SK-MEL-5 (cell line): ENCODE measurements at regions not wholly inside any gene's neighbourhood (a gene's known extent, or its start where the extent isn't known, plus 50 kb on each side); places are given as distances from the start of the nearest gene placed in this dataset.

Experiments used
- DNase-seq: peaks from one replicate; pipeline ENCODE4 v3.0.0-alpha.2; 2016; ENCODE audit warnings: low read depth, low spot score
- in situ Hi-C: cut with HindIII; loops from 2 replicates; pipeline ENCODE4 v1.10.0; 2016; ENCODE audit warnings: low sequenced_read_pairs, high pct_unique_total_duplicates, low pct_unique_long_range_greater_than_20kb

GRCh38 chr12:105769486-105769885 lies 369.3 kb downstream of the NUAK1 start:
- in situ Hi-C loops: no loop called here
- DNase-seq: peak; percentile 11

GRCh38 chr12:105773471-105773870 lies 365.3 kb downstream of the NUAK1 start:
- in situ Hi-C loops: no loop called here

GRCh38 chr12:105774037-105774436 lies 364.7 kb downstream of the NUAK1 start:
- in situ Hi-C loops: no loop called here
- no peak for DNase-seq

More at GRCh38 chr12:105773471-105773870, 365.3 kb downstream of the NUAK1 start:
- no peak for DNase-seq

GRCh38 chr12:105775343-105775742 lies 363.4 kb downstream of the NUAK1 start:
- in situ Hi-C loops: no loop called here

GRCh38 chr12:105783983-105784947 lies 354.5 kb downstream of the NUAK1 start:
- no peak for DNase-seq
- in situ Hi-C loops: no loop called here

More at GRCh38 chr12:105775343-105775742, 363.4 kb downstream of the NUAK1 start:
- DNase-seq: peak; percentile 32

- DNase-seq: peak; percentile 64
- in situ Hi-C loops: no loop called here
These were observed 345.3 kb downstream of the NUAK1 start for GRCh38 chr12:105793421-105793820.

- no peak for DNase-seq
- in situ Hi-C loops: no loop called here
These were observed 340.4 kb downstream of the NUAK1 start for GRCh38 chr12:105798256-105798845.

- DNase-seq: peak; percentile 11
- in situ Hi-C loops: no loop called here
These were observed 339.7 kb downstream of the NUAK1 start for GRCh38 chr12:105799103-105799502.

- DNase-seq: no peak
- in situ Hi-C loops: no loop called here
These were observed 337.4 kb downstream of the NUAK1 start for GRCh38 chr12:105801351-105801750.

- no peak for DNase-seq
These were observed 335.5 kb downstream of the NUAK1 start for GRCh38 chr12:105803292-105803691.

GRCh38 chr12:105804591-105805265 lies 334.0 kb downstream of the NUAK1 start:
- no peak for DNase-seq
- in situ Hi-C loops: no loop called here

More at GRCh38 chr12:105803292-105803691, 335.5 kb downstream of the NUAK1 start:
- in situ Hi-C loops: no loop called here

- no peak for DNase-seq
- in situ Hi-C loops: no loop called here
These were observed 332.9 kb downstream of the NUAK1 start for GRCh38 chr12:105805730-105806399.

- DNase-seq: no peak
- in situ Hi-C loops: no loop called here
These were observed 332.4 kb downstream of the NUAK1 start for GRCh38 chr12:105806400-105806770.

- DNase-seq: no peak
- in situ Hi-C loops: no loop called here
These were observed 326.4 kb downstream of the NUAK1 start for GRCh38 chr12:105812366-105812765.

GRCh38 chr12:105813201-105813600 lies 325.6 kb downstream of the NUAK1 start:
- DNase-seq: no peak
- in situ Hi-C loops: no loop called here

GRCh38 chr12:105814283-105814682 lies 324.5 kb downstream of the NUAK1 start:
- in situ Hi-C loops: no loop called here
- DNase-seq: no peak

- DNase-seq: peak; percentile 8
- in situ Hi-C loops: no loop called here
These were observed 319.2 kb downstream of the NUAK1 start for GRCh38 chr12:105819549-105819948.
